Common myeloid progenitor, CD34-positive (primary cell): ENCODE measurements at regions not wholly inside any gene's neighbourhood (a gene's known extent, or its start where the extent isn't known, plus 50 kb on each side); places are given as distances from the start of the nearest gene placed in this dataset.
"Not testable (repeated sequence)": the region's sequence is repeated elsewhere in the genome, so short reads cannot be mapped to it uniquely, and the experiment has no call there.

Experiments
- CTCF ChIA-PET: fragments of 350-600 bp; sonication (Branson Sonifier 250); formaldehyde crosslinking; loops from one replicate; lab custom pipeline; 2021; ENCODE audit warnings: antibody characterized with exemption; lab: Charles Lee
- POLR2A ChIA-PET: fragments of 350-600 bp; sonication (Branson Sonifier 250); formaldehyde crosslinking; loops from one replicate; lab custom pipeline; 2021; ENCODE audit warnings: antibody characterized with exemption; lab: Charles Lee
- DNase-seq, 3 donors: peaks; one replicate each; pipeline versions ENCODE4 v3.0.0 to v3.0.0-alpha.2; 2013
- H3K27ac ChIP-seq, 2 experiments: 1 replicate in 1 of 2; 2 replicates in 1 of 2; pipeline ENCODE4 v1.7.0; 2013; ENCODE audit warnings: inconsistent platforms in 2 of 2, low read length in 2 of 2, mild to moderate bottlenecking in 2 of 2, low read depth in 1 of 2, moderate library complexity in 1 of 2; ENCODE audit not compliant: severe bottlenecking in 2 of 2, insufficient read depth in 1 of 2, poor library complexity in 1 of 2
- H3K27me3 ChIP-seq, 5 experiments: replicated peaks in 2 of 5; 1 replicate in 3 of 5; 2 replicates in 2 of 5; pipeline versions ENCODE4 v1.6.1 to v1.7.0; 2013; ENCODE audit warnings: low read length in 4 of 5, mild to moderate bottlenecking in 2 of 5, moderate library complexity in 2 of 5, inconsistent platforms in 1 of 5; ENCODE audit not compliant: insufficient read depth in 5 of 5, control insufficient read depth in 4 of 5
- H3K36me3 ChIP-seq, 4 experiments: 1 replicate in 2 of 4; 2 replicates in 2 of 4; pipeline versions ENCODE4 v1.6.1 to v1.7.0; 2013; ENCODE audit warnings: low read length in 3 of 4, control low read depth in 1 of 4, mild to moderate bottlenecking in 1 of 4; ENCODE audit not compliant: control insufficient read depth in 4 of 4, insufficient read depth in 4 of 4
- H3K4me1 ChIP-seq, 4 experiments: 1 replicate in 3 of 4; 2 replicates in 1 of 4; pipeline versions ENCODE4 v1.6.1 to v1.7.1; 2013; ENCODE audit warnings: low read length in 3 of 4, mild to moderate bottlenecking in 3 of 4, control low read depth in 1 of 4, inconsistent platforms in 1 of 4, moderate library complexity in 1 of 4; ENCODE audit not compliant: control insufficient read depth in 4 of 4, insufficient read depth in 4 of 4; ENCODE audit errors: control extremely low read depth in 1 of 4
- H3K4me3 ChIP-seq, 7 experiments: 1 replicate in 4 of 7; 2 replicates in 3 of 7; pipeline versions ENCODE4 v1.5.1 to v1.7.0; 2013; ENCODE audit warnings: mild to moderate bottlenecking in 7 of 7, low read length in 6 of 7, moderate library complexity in 6 of 7, inconsistent platforms in 2 of 7, low read depth in 2 of 7, control low read depth in 1 of 7; ENCODE audit not compliant: insufficient read depth in 4 of 7, control insufficient read depth in 1 of 7; ENCODE audit errors: extremely low read depth in 1 of 7
- H3K9me3 ChIP-seq, 5 experiments: 1 replicate in 4 of 5; 2 replicates in 1 of 5; pipeline versions ENCODE4 v1.6.1 to v1.7.1; 2013; ENCODE audit warnings: low read length in 4 of 5, mild to moderate bottlenecking in 2 of 5, inconsistent platforms in 1 of 5, low read depth in 1 of 5, moderate library complexity in 1 of 5; ENCODE audit not compliant: control insufficient read depth in 4 of 5, insufficient read depth in 2 of 5; ENCODE audit errors: control extremely low read depth in 1 of 5
- WGBS: methylation state at CpG from one replicate; pipeline ENCODE4 v1.1.5; 2013; ENCODE audit not compliant: insufficient coverage; 5-methylcytosine and 5-hydroxymethylcytosine counted together

DNA sequence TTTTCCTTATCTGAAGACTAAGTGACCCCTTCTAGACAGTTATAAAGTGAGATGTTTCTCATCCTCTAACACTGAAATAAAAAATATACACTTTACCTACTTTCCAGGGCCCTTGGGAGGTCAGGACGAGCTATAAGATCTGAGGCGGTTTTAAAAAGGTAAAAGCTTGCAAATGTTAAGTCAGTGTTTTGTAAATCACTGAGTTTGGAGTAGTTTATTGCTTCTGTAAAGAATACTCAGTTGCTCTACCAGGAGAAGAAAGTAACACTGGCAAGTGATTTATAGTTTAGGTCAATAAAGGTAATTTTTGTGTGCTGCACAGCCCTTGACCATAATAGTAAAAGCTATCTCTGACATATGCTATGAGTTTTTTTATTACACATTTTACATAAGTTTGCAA, 584.5 kb downstream of the TMTC2 start:
- Histone ChIP-seq H3K4me3 (no peak overlapping the region), H3K4me1 (no peaks in the 10 kb centered on the region), H3K27me3 (no peaks in the 10 kb centered on the region), H3K27ac (no peak overlapping the region), H3K36me3 (no peaks in the 10 kb centered on the region), H3K9me3 (no peaks in the 10 kb centered on the region)
- no peak for DNase-seq
- CTCF ChIA-PET, result no interaction called here
- POLR2A ChIA-PET, result no interaction called here
- WGBS, result 100% methylated on average over 1 of the region's 2 CpGs

DNA sequence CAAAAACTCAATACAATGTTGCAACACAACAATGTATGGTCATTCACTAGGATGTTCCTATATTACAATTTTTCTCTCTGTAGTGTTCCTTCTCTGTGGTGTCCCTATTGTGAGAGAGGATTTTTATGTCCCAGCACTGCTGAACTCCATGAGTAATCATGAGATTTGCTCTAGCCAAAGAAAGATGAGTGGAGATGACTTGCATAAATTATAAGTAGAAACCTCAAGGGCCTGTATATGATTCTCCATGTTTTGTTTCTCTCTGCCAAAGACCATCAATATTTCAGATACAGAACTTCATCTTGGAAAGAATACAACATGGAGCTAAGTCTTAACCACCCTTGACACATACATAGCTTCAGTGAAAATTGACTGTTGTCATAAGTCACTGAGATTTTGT, 579.1 kb downstream of the TMTC2 start:
- Histone ChIP-seq H3K4me3 (no peak overlapping the region), H3K27ac (no peak overlapping the region), H3K9me3 (no peaks in the 10 kb centered on the region), H3K36me3 (no peaks in the 10 kb centered on the region), H3K27me3 (no peaks in the 10 kb centered on the region), H3K4me1 (no peaks in the 10 kb centered on the region)
- no peak for DNase-seq
- ChIA-PET CTCF (no interaction called here), POLR2A (no interaction called here)

DNA sequence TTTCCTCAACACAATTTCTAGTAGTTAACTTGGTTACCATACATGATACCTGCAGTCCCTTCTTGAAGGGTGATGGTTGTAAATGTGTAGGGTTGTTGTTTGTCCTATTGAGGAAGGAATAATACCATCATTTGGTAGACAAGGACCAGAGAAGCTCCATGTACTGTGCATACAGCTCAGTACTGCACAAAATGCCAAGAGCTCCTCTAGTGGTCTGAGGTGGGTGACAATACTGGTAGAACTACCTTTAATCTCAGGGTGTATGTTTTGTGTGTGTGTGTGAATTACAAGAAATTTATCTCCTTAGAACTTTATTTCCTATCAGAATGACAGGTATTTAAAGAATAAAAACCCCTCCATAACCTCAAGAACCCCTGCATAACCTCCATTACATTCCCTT, 575.3 kb downstream of the TMTC2 start:
- H3K27ac ChIP-seq, result no peak overlapping the region
- POLR2A ChIA-PET, result no interaction called here
- H3K9me3 ChIP-seq, result no peaks in the 10 kb centered on the region
- DNase-seq, result no peak
- no peaks in the 10 kb centered on the region for H3K27me3 ChIP-seq
- no peaks in the 10 kb centered on the region for H3K4me1 ChIP-seq
- H3K4me3 ChIP-seq, result no peak overlapping the region
- CTCF ChIA-PET, result no interaction called here
- H3K36me3 ChIP-seq, result no peaks in the 10 kb centered on the region

DNA sequence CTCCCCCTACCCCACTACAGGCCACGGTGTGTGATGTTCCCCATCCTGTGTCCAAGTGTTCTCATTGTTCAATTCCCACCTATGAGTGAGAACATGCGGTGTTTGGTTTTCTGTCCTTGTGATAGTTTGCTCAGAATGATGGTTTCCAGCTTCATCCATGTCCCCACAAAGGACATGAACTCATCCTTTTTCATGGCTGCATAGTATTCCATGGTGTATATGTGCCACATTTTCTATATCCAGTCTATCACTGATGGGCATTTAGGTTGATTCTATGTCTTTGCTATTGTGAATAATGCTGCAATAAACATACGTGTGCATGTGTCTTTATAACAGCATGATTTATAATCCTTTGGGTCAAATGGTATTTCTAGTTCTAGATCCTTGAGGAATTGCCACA, 573.4 kb downstream of the TMTC2 start:
- POLR2A ChIA-PET, H3K36me3 ChIP-seq, H3K27me3 ChIP-seq, H3K4me1 ChIP-seq, DNase-seq, H3K27ac ChIP-seq, H3K4me3 ChIP-seq, H3K9me3 ChIP-seq, CTCF ChIA-PET: not testable (repeated sequence)
- WGBS, result no CpG with 5 or more reads among the region's 3 CpGs

DNA sequence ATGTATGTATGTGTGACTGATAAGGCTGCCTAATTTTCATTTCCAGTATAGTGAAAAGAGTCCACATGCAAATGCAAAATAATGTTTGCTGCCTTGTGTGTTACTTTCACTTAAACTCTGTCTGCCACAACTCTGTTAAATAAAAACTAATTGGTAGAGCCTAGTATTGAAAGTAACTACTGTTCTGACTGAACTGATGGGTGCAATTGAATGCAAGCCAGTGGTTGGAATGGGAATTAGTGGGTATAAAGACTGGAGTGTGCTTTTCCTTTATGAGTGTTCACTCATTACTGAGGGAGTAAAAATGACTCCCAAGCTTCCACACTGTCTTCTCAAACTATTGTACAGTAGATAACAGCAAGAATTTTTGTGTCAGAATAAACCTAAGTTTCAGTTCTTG, 571.0 kb downstream of the TMTC2 start:
- Histone ChIP-seq H3K27ac (no peak overlapping the region), H3K9me3 (no peaks in the 10 kb centered on the region), H3K4me1 (no peaks in the 10 kb centered on the region), H3K27me3 (no peaks in the 10 kb centered on the region), H3K4me3 (no peak overlapping the region), H3K36me3 (no peaks in the 10 kb centered on the region)
- POLR2A ChIA-PET, result no interaction called here
- CTCF ChIA-PET, result no interaction called here
- no peak for DNase-seq

DNA sequence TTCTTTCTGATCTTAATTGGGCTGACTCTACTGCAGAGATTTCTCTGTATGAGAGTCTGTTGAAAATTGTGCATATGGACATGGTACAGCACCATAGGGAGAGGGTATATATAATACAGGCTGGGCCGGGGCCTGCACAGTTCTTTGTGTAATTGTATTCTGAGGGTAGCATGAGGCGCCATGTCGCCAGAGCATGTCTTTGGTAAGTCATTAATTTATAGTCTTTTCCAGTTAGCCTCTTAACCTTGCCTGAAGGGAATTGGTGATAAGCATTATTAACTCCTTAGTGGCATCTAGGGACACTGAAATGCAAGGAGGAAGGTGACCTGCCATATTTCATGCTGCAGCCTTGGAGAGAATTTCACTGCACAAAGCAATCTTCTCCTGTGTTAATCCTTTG, 569.9 kb downstream of the TMTC2 start:
- no peaks in the 10 kb centered on the region for H3K36me3 ChIP-seq
- no peak overlapping the region for H3K27ac ChIP-seq
- DNase-seq, result no peak
- CTCF ChIA-PET, result no interaction called here
- H3K27me3 ChIP-seq, result no peaks in the 10 kb centered on the region
- H3K4me3 ChIP-seq, result no peak overlapping the region
- no peaks in the 10 kb centered on the region for H3K9me3 ChIP-seq
- WGBS, result no CpG with 5 or more reads among the region's 3 CpGs
- no peaks in the 10 kb centered on the region for H3K4me1 ChIP-seq
- POLR2A ChIA-PET, result no interaction called here

DNA sequence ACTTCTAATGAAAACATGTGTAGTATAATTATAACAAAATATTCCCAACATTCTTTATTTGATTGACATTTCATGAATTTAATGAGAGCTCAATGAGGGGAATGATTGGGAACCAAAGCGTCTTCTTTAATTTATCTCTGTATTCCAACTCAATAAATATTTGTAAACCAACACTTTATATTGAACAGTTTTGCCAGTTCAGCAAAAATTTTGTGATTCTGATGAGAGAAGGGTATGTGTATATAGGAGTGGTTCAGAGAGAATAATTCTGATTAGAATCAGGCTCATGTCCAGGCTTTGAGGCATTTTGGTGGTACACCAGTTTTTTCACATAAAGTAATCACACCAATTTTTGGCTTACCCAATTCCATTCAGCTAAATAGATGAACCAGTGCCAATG, 564.2 kb downstream of the TMTC2 start:
- Histone ChIP-seq H3K27ac (no peak overlapping the region), H3K36me3 (no peaks in the 10 kb centered on the region), H3K27me3 (no peaks in the 10 kb centered on the region), H3K9me3 (no peaks in the 10 kb centered on the region), H3K4me3 (no peak overlapping the region), H3K4me1 (no peaks in the 10 kb centered on the region)
- DNase-seq, result no peak
- ChIA-PET CTCF (no interaction called here), POLR2A (no interaction called here)
- WGBS, result no CpG with 5 or more reads among the region's 1 CpG

DNA sequence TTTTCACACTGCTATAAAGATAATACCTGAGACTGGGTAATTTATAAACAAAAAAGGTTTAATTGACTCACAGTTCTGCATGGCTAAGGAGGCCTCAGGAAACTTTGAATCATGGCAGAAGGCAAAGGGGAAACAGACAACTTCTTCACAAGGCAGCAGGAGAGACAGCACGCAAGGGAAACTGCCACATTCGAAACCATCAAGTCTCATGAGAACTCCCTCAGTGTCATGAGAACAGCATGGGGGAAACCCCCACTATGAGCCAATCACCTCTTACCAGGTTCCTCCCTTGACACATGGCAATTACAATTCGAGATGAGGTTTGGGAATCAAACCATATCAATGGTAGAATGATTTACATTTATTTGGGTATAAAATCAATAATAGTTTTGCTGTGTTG, 558.5 kb downstream of the TMTC2 start:
- Histone ChIP-seq H3K9me3 (no peaks in the 10 kb centered on the region), H3K27me3 (no peaks in the 10 kb centered on the region), H3K27ac (no peak overlapping the region), H3K36me3 (no peaks in the 10 kb centered on the region), H3K4me3 (no peak overlapping the region), H3K4me1 (no peaks in the 10 kb centered on the region)
- ChIA-PET CTCF (no interaction called here), POLR2A (no interaction called here)
- no peak for DNase-seq
- 93% methylated on average over 2 of the region's 3 CpGs for whole genome bisulfite sequencing
